ENCODE measurements at regions not wholly inside any gene's neighbourhood (a gene's known extent, or its start where the extent isn't known, plus 50 kb on each side); places are given as distances from the start of the nearest gene placed in this dataset.
"Not testable (repeated sequence)": the region's sequence is repeated elsewhere in the genome, so short reads cannot be mapped to it uniquely, and the experiment has no call there.

GRCh38 chr14:97802430-97803373 is 1005.5 kb downstream of the VRK1 start:
- peaks cover 4% of the 10 kb centered on the region for H3K4me1 Mint-ChIP-seq (ENCODE audit: low read depth)
- no peak for DNase-seq (ENCODE audit: low spot score)
- intact Hi-C loops (cut with micrococcal nuclease) = no loop called here
- H3K36me3 Mint-ChIP-seq (ENCODE audit: low read depth) = no peaks in the 10 kb centered on the region
- H3K9me3 Mint-ChIP-seq = peaks cover 3% of the 10 kb centered on the region
- H3K4me3 Mint-ChIP-seq = no peak overlapping the region
- H3K27me3 Mint-ChIP-seq (ENCODE audit: insufficient read depth) = peaks cover 4% of the 10 kb centered on the region
- no peak overlapping the region for H3K27ac Mint-ChIP-seq

- H3K4me1 Mint-ChIP-seq (ENCODE audit: low read depth) = no peaks in the 10 kb centered on the region
- peaks cover 3% of the 10 kb centered on the region for H3K9me3 Mint-ChIP-seq
- no peaks in the 10 kb centered on the region for H3K36me3 Mint-ChIP-seq (ENCODE audit: low read depth)
- no peak overlapping the region for H3K27ac Mint-ChIP-seq
- no peak for DNase-seq (ENCODE audit: low spot score)
- intact Hi-C loops (cut with micrococcal nuclease) = no loop called here
- no peak overlapping the region for H3K4me3 Mint-ChIP-seq
- peaks cover 4% of the 10 kb centered on the region for H3K27me3 Mint-ChIP-seq (ENCODE audit: insufficient read depth)
Observed at GRCh38 chr14:97804056-97804455, 1006.9 kb downstream of the VRK1 start.

GRCh38 chr14:97806891-97807290 is 1009.7 kb downstream of the VRK1 start:
- Mint-ChIP-seq H3K4me3 (no peak overlapping the region), H3K27me3 (ENCODE audit: insufficient read depth) (peaks cover 6% of the 10 kb centered on the region), H3K36me3 (ENCODE audit: low read depth) (peaks cover 2% of the 10 kb centered on the region), H3K4me1 (ENCODE audit: low read depth) (no peaks in the 10 kb centered on the region), H3K9me3 (peaks cover 5% of the 10 kb centered on the region), H3K27ac (no peak overlapping the region)
- intact Hi-C loops (cut with micrococcal nuclease) = no loop called here
- no peak for DNase-seq (ENCODE audit: low spot score)

- H3K36me3 Mint-ChIP-seq (ENCODE audit: low read depth); intact Hi-C loops (cut with micrococcal nuclease); H3K27ac Mint-ChIP-seq; H3K4me3 Mint-ChIP-seq; H3K9me3 Mint-ChIP-seq; H3K27me3 Mint-ChIP-seq (ENCODE audit: insufficient read depth); DNase-seq (ENCODE audit: low spot score); H3K4me1 Mint-ChIP-seq (ENCODE audit: low read depth): not testable (repeated sequence)
Observed at GRCh38 chr14:97808541-97808940, 1011.4 kb downstream of the VRK1 start.

GRCh38 chr14:97813556-97813955 is 1016.4 kb downstream of the VRK1 start:
- intact Hi-C loops (cut with micrococcal nuclease) = no loop called here
- no peak for DNase-seq (ENCODE audit: low spot score)
- Mint-ChIP-seq H3K4me3 (no peak overlapping the region), H3K27ac (no peak overlapping the region), H3K9me3 (peaks cover 13% of the 10 kb centered on the region), H3K4me1 (ENCODE audit: low read depth) (no peaks in the 10 kb centered on the region), H3K36me3 (ENCODE audit: low read depth) (peaks cover 2% of the 10 kb centered on the region), H3K27me3 (ENCODE audit: insufficient read depth) (peaks cover 2% of the 10 kb centered on the region)

- H3K4me3 Mint-ChIP-seq = no peak overlapping the region
- peaks cover 3% of the 10 kb centered on the region for H3K36me3 Mint-ChIP-seq (ENCODE audit: low read depth)
- H3K27me3 Mint-ChIP-seq (ENCODE audit: insufficient read depth) = no peaks in the 10 kb centered on the region
- H3K27ac Mint-ChIP-seq = no peak overlapping the region
- DNase-seq (ENCODE audit: low spot score) = no peak
- no peaks in the 10 kb centered on the region for H3K4me1 Mint-ChIP-seq (ENCODE audit: low read depth)
- H3K9me3 Mint-ChIP-seq = peaks cover 37% of the 10 kb centered on the region
- intact Hi-C loops (cut with micrococcal nuclease) = no loop called here
Observed at GRCh38 chr14:97820781-97821180, 1023.6 kb downstream of the VRK1 start.

GRCh38 chr14:97824218-97824617 is 1027.0 kb downstream of the VRK1 start:
- H3K36me3 Mint-ChIP-seq (ENCODE audit: low read depth) = peaks cover 3% of the 10 kb centered on the region
- H3K9me3 Mint-ChIP-seq = peaks cover 23% of the 10 kb centered on the region
- H3K4me3 Mint-ChIP-seq = no peak overlapping the region
- no peak overlapping the region for H3K27ac Mint-ChIP-seq
- intact Hi-C loops (cut with micrococcal nuclease) = no loop called here
- peaks cover 1% of the 10 kb centered on the region for H3K27me3 Mint-ChIP-seq (ENCODE audit: insufficient read depth)
- no peaks in the 10 kb centered on the region for H3K4me1 Mint-ChIP-seq (ENCODE audit: low read depth)
- no peak for DNase-seq (ENCODE audit: low spot score)

- intact Hi-C loops (cut with micrococcal nuclease) = no loop called here
- H3K27me3 Mint-ChIP-seq (ENCODE audit: insufficient read depth) = peaks cover 1% of the 10 kb centered on the region
- H3K4me3 Mint-ChIP-seq = no peak overlapping the region
Observed at GRCh38 chr14:97827746-97828145, 1030.6 kb downstream of the VRK1 start.

GRCh38 chr14:97832776-97833175 is 1035.6 kb downstream of the VRK1 start:
- no peaks in the 10 kb centered on the region for H3K4me1 Mint-ChIP-seq (ENCODE audit: low read depth)
- no peak for DNase-seq (ENCODE audit: low spot score)
- H3K27me3 Mint-ChIP-seq (ENCODE audit: insufficient read depth) = peaks cover 1% of the 10 kb centered on the region
- H3K9me3 Mint-ChIP-seq = no peaks in the 10 kb centered on the region
- H3K36me3 Mint-ChIP-seq (ENCODE audit: low read depth) = no peaks in the 10 kb centered on the region
- H3K4me3 Mint-ChIP-seq = no peak overlapping the region
- intact Hi-C loops (cut with micrococcal nuclease) = no loop called here
- H3K27ac Mint-ChIP-seq = no peak overlapping the region

More at GRCh38 chr14:97827746-97828145, 1030.6 kb downstream of the VRK1 start:
- Mint-ChIP-seq H3K9me3 (peaks cover 18% of the 10 kb centered on the region), H3K27ac (no peak overlapping the region), H3K4me1 (ENCODE audit: low read depth) (no peaks in the 10 kb centered on the region), H3K36me3 (ENCODE audit: low read depth) (peaks cover 3% of the 10 kb centered on the region)
- DNase-seq (ENCODE audit: low spot score) = no peak

- Mint-ChIP-seq H3K4me3 (no peak overlapping the region), H3K27me3 (ENCODE audit: insufficient read depth) (peaks cover 1% of the 10 kb centered on the region), H3K36me3 (ENCODE audit: low read depth) (no peaks in the 10 kb centered on the region), H3K9me3 (no peaks in the 10 kb centered on the region), H3K27ac (no peak overlapping the region), H3K4me1 (ENCODE audit: low read depth) (no peaks in the 10 kb centered on the region)
- intact Hi-C loops (cut with micrococcal nuclease) = no loop called here
- no peak for DNase-seq (ENCODE audit: low spot score)
Observed at GRCh38 chr14:97838986-97839385, 1041.8 kb downstream of the VRK1 start.

- intact Hi-C loops (cut with micrococcal nuclease) = no loop called here
- Mint-ChIP-seq H3K27me3 (ENCODE audit: insufficient read depth) (peaks cover 1% of the 10 kb centered on the region), H3K9me3 (no peaks in the 10 kb centered on the region)
Observed at GRCh38 chr14:97840159-97840558, 1043.0 kb downstream of the VRK1 start.

GRCh38 chr14:97841762-97842161 is 1044.6 kb downstream of the VRK1 start:
- no peak for DNase-seq (ENCODE audit: low spot score)
- intact Hi-C loops (cut with micrococcal nuclease) = no loop called here
- Mint-ChIP-seq H3K36me3 (ENCODE audit: low read depth) (no peaks in the 10 kb centered on the region), H3K4me3 (no peak overlapping the region), H3K4me1 (ENCODE audit: low read depth) (no peaks in the 10 kb centered on the region), H3K27me3 (ENCODE audit: insufficient read depth) (peaks cover 1% of the 10 kb centered on the region), H3K27ac (no peak overlapping the region), H3K9me3 (no peaks in the 10 kb centered on the region)

More at GRCh38 chr14:97840159-97840558, 1043.0 kb downstream of the VRK1 start:
- Mint-ChIP-seq H3K4me3 (no peak overlapping the region), H3K4me1 (ENCODE audit: low read depth) (no peaks in the 10 kb centered on the region), H3K27ac (no peak overlapping the region), H3K36me3 (ENCODE audit: low read depth) (no peaks in the 10 kb centered on the region)
- DNase-seq (ENCODE audit: low spot score) = no peak

- Mint-ChIP-seq H3K27me3 (ENCODE audit: insufficient read depth) (peaks cover 1% of the 10 kb centered on the region), H3K27ac (no peak overlapping the region), H3K9me3 (no peaks in the 10 kb centered on the region), H3K36me3 (ENCODE audit: low read depth) (no peaks in the 10 kb centered on the region), H3K4me3 (no peak overlapping the region), H3K4me1 (ENCODE audit: low read depth) (no peaks in the 10 kb centered on the region)
- intact Hi-C loops (cut with micrococcal nuclease) = no loop called here
- no peak for DNase-seq (ENCODE audit: low spot score)
Observed at GRCh38 chr14:97843066-97843465, 1045.9 kb downstream of the VRK1 start.
